GM12873 (cell line): ENCODE measurements at regions not wholly inside any gene's neighbourhood (a gene's known extent, or its start where the extent isn't known, plus 50 kb on each side); places are given as distances from the start of the nearest gene placed in this dataset.

ENCODE experiments used
- TF ChIP-seq, protein P1 (sequence below): IDR thresholded peaks from 2 replicates; pipeline ENCODE4 v1.5.1; 2012; ENCODE audit warnings: low read depth, mild to moderate bottlenecking, moderate library complexity, low read length, control low read depth; ENCODE audit not compliant: insufficient read depth; ENCODE audit errors: missing control alignments

GRCh38 chr14:54189333-54189732 is 207.5 kb upstream of the CDKN3 start:
- TF ChIP-seq, protein P1, sequence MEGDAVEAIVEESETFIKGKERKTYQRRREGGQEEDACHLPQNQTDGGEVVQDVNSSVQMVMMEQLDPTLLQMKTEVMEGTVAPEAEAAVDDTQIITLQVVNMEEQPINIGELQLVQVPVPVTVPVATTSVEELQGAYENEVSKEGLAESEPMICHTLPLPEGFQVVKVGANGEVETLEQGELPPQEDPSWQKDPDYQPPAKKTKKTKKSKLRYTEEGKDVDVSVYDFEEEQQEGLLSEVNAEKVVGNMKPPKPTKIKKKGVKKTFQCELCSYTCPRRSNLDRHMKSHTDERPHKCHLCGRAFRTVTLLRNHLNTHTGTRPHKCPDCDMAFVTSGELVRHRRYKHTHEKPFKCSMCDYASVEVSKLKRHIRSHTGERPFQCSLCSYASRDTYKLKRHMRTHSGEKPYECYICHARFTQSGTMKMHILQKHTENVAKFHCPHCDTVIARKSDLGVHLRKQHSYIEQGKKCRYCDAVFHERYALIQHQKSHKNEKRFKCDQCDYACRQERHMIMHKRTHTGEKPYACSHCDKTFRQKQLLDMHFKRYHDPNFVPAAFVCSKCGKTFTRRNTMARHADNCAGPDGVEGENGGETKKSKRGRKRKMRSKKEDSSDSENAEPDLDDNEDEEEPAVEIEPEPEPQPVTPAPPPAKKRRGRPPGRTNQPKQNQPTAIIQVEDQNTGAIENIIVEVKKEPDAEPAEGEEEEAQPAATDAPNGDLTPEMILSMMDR = no peak

GRCh38 chr14:54189748-54190354 is 207.0 kb upstream of the CDKN3 start:
- TF ChIP-seq, protein P1 = no peak

DNA sequence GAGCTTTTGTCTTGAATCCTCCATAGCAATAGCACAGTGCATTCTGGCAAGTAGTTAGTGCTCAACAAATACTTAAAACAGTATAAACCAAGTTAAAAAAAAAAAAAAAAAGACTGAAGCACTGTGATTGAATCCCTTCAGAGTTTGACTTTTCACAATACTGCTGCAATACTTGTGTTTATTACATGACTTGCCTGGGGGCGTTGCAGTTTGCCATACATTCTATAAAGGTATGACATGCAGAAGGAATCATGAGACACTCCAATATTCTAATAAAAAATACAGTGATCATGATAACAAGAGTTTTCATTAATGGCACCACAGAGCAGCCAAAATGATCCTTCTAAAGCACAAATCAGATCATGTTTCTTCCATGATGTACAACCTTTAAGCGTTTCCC is 205.0 kb upstream of the CDKN3 start:
- TF ChIP-seq, protein P1 = no peak

GRCh38 chr14:54192610-54193009 is 204.2 kb upstream of the CDKN3 start:
- TF ChIP-seq, protein P1 = no peak

GRCh38 chr14:54193871-54194270 is 202.9 kb upstream of the CDKN3 start:
- TF ChIP-seq, protein P1 = no peak

GRCh38 chr14:54194501-54194900 is 202.3 kb upstream of the CDKN3 start:
- TF ChIP-seq, protein P1 = no peak

DNA sequence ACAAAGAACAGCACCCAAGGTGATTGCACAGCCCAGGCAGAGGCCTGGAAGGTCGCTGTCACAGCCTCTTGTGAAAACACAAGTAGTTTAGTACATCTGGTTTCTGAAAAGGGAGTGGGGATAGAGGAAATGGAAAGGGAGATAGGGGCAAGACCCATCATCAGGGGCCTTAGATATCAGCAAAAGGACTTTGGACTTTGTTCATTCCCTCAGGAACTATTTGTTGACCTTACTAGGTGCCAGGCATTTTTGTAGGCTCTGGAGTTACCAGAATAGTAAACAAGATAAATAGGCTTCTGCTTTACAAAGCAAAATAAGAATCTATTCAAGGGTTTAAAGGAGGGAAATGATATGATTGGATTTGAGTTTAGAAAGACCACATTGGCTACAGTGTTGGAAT is 199.4 kb upstream of the CDKN3 start:
- TF ChIP-seq, protein P1 = no peak
